ENCODE measurements at regions not wholly inside any gene's neighbourhood (a gene's known extent, or its start where the extent isn't known, plus 50 kb on each side); places are given as distances from the start of the nearest gene placed in this dataset.

DNA sequence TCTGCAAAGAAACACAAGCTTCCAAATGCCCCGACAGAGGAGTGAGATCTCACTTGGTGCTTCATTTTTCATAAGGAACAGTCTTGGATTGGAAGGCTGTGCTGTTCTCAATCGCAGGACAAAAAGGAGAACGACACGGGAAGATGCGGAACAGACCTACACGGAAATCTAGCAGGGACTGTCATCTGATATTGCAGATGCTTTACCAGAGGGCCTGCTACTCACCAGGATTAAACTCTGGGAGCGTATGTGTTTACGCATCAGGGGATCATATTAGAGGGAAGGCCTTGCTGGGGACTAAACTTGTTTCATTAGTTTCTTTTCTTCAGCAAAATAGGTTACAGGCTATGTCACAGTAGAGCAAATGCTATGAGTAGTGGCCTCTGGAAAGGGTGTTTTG lies 82.8 kb upstream of the EEPD1 start:
- no peak overlapping the region for H3K4me3 Mint-ChIP-seq
- no peaks in the 10 kb centered on the region for H3K9me3 Mint-ChIP-seq

DNA sequence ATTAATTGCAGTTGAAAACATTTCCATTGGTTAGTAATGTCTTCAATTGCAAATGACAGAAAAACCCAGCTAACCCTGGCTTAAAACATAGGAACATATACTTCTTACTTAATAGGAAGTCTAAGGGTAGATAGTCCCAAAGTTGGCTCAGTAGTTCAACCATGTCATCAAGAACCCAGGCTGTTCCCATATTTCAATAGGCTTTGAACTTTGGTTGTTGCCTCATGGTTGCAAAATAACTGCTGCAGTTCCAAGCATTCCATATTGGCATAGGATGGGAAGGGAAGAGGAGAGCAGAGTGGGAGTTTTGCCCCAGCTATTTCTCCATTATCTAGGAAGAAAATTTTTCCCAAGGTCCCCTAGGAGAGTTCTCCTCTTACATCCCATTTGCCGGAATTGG lies 81.4 kb upstream of the EEPD1 start:
- H3K4me1 Mint-ChIP-seq: no peaks in the 10 kb centered on the region
- DNase-seq: no peak
- no peak overlapping the region for H3K4me3 Mint-ChIP-seq
- no peak for ATAC-seq
- no peaks in the 10 kb centered on the region for H3K9me3 Mint-ChIP-seq
- no peak overlapping the region for H3K27ac Mint-ChIP-seq
- peaks cover 6% of the 10 kb centered on the region for H3K27me3 Mint-ChIP-seq

More for the DNA sequence above, 82.8 kb upstream of the EEPD1 start:
- H3K27me3 Mint-ChIP-seq: peaks cover 6% of the 10 kb centered on the region
- no peak overlapping the region for H3K27ac Mint-ChIP-seq
- H3K4me1 Mint-ChIP-seq: no peaks in the 10 kb centered on the region
- ATAC-seq (no peak), DNase-seq (no peak)

DNA sequence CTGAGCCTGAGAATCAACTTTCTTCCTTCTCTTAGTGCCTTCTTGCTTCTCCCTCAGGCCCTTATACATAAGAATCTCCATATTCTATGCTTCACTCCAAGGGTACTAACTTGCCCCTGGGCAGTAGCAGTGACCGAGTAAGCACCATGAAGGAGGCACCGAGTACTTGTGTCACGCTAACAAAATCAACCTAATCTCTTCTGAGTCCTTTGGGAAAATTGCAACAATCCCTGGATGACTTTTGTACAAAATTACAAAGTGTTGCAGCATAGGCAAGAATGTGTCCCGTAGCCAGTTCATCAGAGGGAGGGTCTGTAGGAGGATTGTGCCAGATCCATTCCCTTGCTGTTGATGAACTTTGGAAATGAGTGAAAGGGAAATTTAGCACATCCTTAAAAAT lies 80.4 kb upstream of the EEPD1 start:
- DNase-seq: no peak
- no peaks in the 10 kb centered on the region for H3K9me3 Mint-ChIP-seq
- no peak overlapping the region for H3K4me3 Mint-ChIP-seq
- no peak overlapping the region for H3K27ac Mint-ChIP-seq
- peaks cover 6% of the 10 kb centered on the region for H3K27me3 Mint-ChIP-seq
- H3K4me1 Mint-ChIP-seq: no peaks in the 10 kb centered on the region
- ATAC-seq: no peak

DNA sequence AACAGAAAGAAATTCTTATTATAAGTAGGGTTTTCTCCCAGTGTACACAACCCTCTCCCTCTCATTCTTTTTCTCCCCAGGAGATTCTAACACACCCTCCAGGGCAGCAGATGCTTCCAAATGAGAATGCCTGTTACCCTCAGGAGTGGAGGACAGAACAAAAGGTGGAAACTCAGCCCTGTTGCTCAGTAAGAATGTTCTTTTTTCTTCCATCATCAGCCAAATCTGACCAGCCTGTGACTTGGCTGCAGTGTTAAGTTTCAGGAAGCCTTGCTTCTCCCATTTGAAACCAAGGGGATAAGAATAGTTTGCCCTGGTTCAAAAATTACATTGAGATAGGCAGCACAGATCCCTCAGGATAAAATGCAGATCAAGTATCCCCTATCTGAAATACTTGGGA lies 77.5 kb upstream of the EEPD1 start:
- no peaks in the 10 kb centered on the region for H3K9me3 Mint-ChIP-seq
- peaks cover 6% of the 10 kb centered on the region for H3K27me3 Mint-ChIP-seq

DNA sequence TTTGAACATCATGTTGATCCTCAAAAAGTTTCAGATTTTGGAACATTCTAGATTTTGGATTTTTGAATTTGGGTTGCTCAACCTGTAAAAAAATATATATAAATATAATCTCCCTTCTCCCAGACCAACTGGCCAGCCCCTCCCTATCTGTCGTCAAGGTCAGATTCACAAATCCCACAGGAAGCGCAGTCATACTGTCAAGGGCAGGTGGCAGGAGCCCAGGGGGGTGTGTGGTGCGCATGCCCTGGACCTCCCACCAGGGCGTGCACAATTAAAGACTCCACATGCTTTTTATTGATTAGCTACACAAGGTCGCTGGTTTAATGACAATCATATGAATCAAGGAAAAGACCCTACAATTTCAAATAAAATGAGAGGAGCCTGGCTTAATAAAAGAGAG lies 77.0 kb upstream of the EEPD1 start:
- ATAC-seq (no peak), DNase-seq (no peak)
- H3K9me3 Mint-ChIP-seq: no peaks in the 10 kb centered on the region
- no peaks in the 10 kb centered on the region for H3K4me1 Mint-ChIP-seq
- no peak overlapping the region for H3K27ac Mint-ChIP-seq
- H3K27me3 Mint-ChIP-seq: peaks cover 6% of the 10 kb centered on the region
- no peak overlapping the region for H3K4me3 Mint-ChIP-seq

More for the DNA sequence above, 77.5 kb upstream of the EEPD1 start:
- DNase-seq (no peak), ATAC-seq (no peak)
- H3K4me1 Mint-ChIP-seq: no peaks in the 10 kb centered on the region
- no peak overlapping the region for H3K27ac Mint-ChIP-seq
- no peak overlapping the region for H3K4me3 Mint-ChIP-seq

DNA sequence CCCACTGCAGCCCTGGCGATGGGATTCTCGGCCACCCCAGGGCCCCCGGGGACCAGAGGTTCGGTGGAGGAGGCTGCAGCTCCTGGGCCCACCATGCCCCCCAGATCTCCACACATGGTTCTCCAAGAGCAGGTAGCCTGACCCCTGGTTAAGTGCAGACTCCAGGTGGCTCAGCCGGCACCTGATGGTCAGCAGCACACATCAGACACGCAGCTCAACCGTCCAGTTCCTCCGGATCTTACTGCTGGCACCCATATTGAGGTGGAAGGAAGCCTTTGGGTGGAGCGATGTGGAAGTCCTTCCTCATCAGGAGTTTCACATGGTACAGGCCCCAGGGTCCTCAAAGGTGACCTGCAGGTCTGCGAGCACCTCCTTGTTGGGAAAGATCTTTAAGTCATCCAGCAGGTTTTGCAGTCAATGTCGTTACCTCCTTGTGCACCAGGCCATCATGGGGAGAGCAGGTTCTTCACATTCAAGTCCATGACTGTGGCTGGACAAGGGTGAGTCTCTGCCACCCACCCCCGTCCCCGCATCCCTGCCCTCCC lies 74.2 kb upstream of the EEPD1 start:
- no peaks in the 10 kb centered on the region for H3K9me3 Mint-ChIP-seq
- H3K27ac Mint-ChIP-seq: no peak overlapping the region
- no peak for ATAC-seq
- no peaks in the 10 kb centered on the region for H3K4me1 Mint-ChIP-seq
- no peak for DNase-seq
- H3K27me3 Mint-ChIP-seq: peaks cover 12% of the 10 kb centered on the region
- no peak overlapping the region for H3K4me3 Mint-ChIP-seq

DNA sequence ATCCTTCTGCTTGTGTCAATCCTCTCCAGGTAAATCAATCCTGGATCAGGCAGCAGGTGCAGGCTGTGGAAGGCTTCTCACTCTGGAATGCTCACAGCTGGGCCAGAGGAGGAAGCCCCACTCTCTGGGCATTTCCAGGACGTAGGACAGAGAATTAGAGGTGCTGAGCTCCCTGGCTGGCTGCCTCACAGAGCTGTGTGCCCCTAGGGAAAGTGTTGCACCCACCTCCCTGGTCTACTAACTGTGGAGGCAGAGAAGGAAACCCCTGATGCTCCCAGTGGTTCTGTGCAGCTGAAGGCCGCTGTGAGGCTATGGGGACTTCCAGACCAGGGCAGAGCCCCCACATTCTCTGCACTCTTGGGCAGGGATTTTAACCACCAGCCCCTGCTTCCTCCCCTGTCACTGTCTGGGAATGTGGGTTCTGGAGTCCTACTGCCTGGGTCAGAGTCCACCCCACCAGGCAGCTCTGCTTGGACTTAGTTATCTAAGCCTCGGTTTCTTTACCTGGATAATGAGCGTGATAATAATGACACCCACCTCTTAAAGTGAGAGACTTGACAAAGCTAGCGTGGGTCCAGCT lies 73.5 kb upstream of the EEPD1 start:
- no peak for ATAC-seq
- Mint-ChIP-seq H3K4me3 (no peak overlapping the region), H3K27me3 (peaks cover 7% of the 10 kb centered on the region), H3K27ac (no peak overlapping the region), H3K4me1 (no peaks in the 10 kb centered on the region), H3K9me3 (no peaks in the 10 kb centered on the region)
- DNase-seq: no peak

DNA sequence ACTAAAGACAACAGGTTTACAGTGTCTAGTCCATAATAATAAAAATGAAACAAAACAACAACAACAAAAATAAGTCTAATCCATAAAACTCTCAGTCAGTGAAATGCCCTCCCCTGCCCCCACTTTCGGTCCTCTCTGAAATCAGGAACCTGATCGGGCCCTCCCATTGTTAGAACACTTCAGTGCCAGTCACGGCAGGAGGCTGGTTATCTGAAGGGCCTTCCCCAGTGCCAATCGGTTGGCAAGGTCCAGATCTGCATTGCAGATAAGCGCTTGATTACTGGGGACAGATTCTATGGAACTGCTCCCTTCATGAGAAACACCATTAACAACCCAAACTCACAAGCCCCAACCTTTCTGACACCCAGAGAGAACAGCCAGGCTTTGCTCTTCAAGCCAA lies 72.2 kb upstream of the EEPD1 start:
- Mint-ChIP-seq H3K27ac (no peak overlapping the region), H3K4me3 (no peak overlapping the region), H3K4me1 (no peaks in the 10 kb centered on the region), H3K9me3 (no peaks in the 10 kb centered on the region), H3K27me3 (peaks cover 7% of the 10 kb centered on the region)
- no peak for DNase-seq
- ATAC-seq: no peak

DNA sequence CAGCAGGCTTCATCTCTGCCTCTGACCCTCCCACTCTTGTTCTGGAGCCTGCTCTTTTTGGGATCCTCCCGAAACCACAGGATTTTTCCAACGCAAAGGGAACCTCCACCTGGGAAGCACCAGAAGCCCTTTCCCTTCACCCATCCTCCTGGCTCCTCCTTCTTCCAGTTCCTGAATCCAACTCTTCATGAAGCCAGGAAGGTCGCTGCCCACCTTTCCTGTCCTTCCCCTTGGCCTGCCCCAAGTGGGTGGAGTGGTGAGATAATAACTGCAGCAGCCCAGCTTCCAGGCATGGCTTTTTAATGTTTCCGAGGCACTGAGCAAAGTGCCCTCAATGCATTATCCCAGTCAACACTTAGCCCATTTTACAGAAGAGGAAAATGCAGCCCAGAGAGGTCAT lies 70.8 kb upstream of the EEPD1 start:
- ATAC-seq: no peak
- Mint-ChIP-seq H3K9me3 (no peaks in the 10 kb centered on the region), H3K4me3 (no peak overlapping the region), H3K4me1 (no peaks in the 10 kb centered on the region), H3K27me3 (peaks cover 7% of the 10 kb centered on the region), H3K27ac (peak overlapping the region in 1 of 2 donors; percentile 82)
- no peak for DNase-seq

DNA sequence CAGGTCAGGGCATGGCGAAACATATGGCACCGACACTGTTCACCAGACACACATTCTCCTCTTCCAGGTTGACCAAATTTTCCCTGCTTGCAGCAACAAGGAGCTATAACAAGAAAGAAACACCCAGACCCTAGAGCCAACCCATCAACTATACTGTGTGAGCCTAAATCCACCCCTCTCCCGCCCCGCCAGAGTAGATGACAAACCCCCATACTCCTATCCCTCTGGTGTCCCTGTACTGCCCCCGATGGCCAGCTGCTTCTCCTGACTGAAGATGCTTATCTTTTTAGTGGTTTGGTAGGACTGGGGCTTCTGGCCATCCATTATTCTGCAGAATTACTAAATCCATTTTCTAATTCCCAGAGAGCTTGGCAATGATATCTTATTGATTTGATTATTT lies 70.1 kb upstream of the EEPD1 start:
- Mint-ChIP-seq H3K9me3 (peaks cover 0 to 5% of the 10 kb centered on the region in 2 donors), H3K27me3 (peaks cover 7% of the 10 kb centered on the region), H3K27ac (no peak overlapping the region), H3K4me1 (no peaks in the 10 kb centered on the region), H3K4me3 (no peak overlapping the region)
- DNase-seq (no peak), ATAC-seq (no peak)

DNA sequence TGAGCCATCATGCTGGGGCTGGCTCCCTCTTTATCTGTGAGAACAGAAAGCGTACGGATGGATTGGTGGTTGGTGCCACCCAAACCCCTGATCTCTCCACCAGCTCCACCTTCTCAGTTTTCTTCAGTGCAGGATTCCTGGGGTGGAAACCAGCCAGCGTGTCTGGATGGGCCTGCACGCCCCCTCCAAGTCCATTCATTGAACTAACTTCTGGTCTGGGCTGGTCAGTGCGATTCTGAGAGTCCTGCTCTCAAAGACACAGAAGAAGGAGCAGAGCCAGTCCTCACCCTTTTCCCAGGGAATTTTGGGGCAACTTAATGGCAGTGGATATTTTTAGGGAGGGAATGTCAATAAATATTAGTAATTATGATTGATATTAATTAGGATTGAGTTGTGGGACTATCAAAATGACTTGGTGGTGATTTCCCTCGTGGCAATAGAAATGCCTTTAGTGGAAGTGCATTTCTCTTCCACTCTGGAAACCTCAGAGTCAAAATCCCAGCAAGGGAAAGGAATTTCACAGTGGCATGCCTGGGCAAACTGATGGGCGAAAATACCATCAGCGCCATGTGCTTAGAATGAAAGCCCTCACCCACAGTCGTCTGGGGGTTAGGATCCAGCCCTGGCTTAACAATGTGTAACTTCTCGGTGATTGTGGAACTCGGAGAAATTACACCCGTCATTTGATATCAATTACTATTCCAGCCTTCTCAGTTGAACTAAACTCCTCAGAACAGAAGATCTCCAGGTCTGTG lies 69.3 kb upstream of the EEPD1 start:
- H3K27me3 Mint-ChIP-seq: peaks cover 7% of the 10 kb centered on the region

DNA sequence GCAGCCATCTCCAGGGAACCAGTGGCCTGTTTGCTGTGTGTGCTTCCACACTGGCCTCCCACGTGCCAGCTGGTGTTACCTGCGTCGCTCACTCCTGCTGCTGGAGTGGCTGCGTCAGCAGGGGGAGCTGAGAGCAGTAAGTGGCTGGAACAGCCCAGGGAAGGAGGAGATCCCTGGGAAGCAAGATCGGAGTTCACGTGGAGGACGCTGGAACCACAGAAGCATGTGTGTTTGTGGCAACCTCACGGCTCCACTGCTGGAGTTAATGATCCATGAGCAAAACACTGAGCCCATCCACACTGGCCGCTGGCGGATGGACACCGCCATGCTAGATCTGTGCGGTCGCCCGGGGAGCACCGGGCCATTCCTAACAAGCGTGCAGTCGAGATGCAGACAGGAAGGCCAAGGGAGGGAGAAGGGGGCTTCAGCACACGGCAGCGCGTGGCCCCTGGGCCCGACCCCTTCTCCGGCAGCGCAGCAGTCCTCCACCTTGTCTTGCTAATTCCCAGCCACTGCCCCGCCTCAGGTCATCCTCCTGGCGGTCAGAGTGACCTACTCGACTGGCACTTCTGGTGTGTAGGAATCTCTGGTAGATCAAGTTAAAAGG lies 68.5 kb upstream of the EEPD1 start:
- H3K27ac Mint-ChIP-seq: no peak overlapping the region
- ATAC-seq (no peak), DNase-seq (no peak)
- H3K4me3 Mint-ChIP-seq: no peak overlapping the region
- no peaks in the 10 kb centered on the region for H3K4me1 Mint-ChIP-seq
- H3K9me3 Mint-ChIP-seq: peaks cover 8 to 15% of the 10 kb centered on the region in 2 donors
- peaks cover 7% of the 10 kb centered on the region for H3K27me3 Mint-ChIP-seq

More for the DNA sequence above, 69.3 kb upstream of the EEPD1 start:
- Mint-ChIP-seq H3K4me3 (no peak overlapping the region), H3K9me3 (peaks cover 8 to 13% of the 10 kb centered on the region in 2 donors), H3K4me1 (no peaks in the 10 kb centered on the region), H3K27ac (no peak overlapping the region)
- no peak for DNase-seq
- ATAC-seq: no peak

DNA sequence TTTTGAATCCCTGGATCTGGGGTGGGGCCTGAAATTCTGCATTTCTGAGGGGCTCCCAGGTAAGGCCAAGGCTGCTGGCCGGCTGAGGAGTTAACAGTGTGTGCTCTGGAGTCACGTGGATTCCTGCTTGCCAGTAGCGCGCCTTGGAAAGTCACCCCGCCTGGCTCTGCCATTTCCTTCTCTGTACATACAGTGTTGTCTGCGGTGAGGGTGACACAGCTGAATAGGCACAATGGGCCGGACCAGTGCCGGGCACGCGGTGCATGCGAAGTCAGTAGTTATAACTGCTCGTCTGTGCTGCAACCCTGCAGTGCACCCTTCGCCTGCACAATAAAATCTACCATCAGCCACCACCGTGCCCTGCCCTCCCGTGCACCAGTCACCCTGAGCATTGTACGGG lies 68.0 kb upstream of the EEPD1 start:
- no peak overlapping the region for H3K4me3 Mint-ChIP-seq
- ATAC-seq (no peak), DNase-seq (no peak)
- H3K27me3 Mint-ChIP-seq: peaks cover 7% of the 10 kb centered on the region
- peaks cover 8 to 15% of the 10 kb centered on the region in 2 donors for H3K9me3 Mint-ChIP-seq
- no peak overlapping the region for H3K27ac Mint-ChIP-seq
- H3K4me1 Mint-ChIP-seq: no peaks in the 10 kb centered on the region

DNA sequence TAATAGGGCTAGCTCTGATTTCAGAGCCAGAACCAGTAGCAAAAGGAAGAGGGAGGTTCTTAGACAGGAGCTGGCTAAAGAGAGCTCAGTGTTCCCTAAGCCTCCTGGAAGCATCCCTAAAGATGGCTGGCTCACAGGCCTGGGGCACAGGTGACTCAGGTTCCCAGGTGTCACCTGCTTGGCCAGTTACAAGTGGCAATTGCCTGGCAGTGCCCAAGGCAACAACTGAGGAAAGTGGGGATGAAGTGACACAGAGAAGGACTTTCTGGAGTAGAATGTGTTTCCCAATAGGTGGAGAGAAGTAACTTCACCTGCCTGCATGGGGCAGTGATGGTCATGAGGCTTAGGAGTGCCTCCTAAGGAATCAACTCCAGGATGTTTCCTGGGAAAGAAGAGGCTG lies 66.5 kb upstream of the EEPD1 start:
- H3K9me3 Mint-ChIP-seq: peaks cover 8 to 15% of the 10 kb centered on the region in 2 donors
- H3K4me3 Mint-ChIP-seq: no peak overlapping the region
- H3K27ac Mint-ChIP-seq: no peak overlapping the region
- DNase-seq (no peak), ATAC-seq (no peak)
- H3K27me3 Mint-ChIP-seq: peaks cover 7% of the 10 kb centered on the region
- no peaks in the 10 kb centered on the region for H3K4me1 Mint-ChIP-seq

DNA sequence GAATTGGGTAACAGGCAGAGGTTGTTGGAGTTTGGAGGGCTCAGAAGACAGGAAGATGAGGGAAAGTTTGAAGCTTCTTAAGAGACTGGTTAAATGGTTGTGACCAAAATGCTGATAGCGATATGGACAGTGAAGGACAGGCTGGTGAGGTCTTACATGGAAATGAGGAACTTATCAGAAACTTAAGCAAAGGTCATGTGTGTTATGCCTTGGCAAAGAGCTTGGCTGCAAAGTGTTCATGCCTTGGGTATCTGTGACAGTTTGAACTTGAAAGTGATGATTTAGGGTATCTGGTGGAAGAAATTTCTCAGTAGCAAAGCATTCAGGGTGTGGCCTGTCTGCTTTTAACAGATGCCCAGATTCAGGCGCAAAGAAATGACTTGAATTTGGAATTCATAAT lies 64.5 kb upstream of the EEPD1 start:
- no peak for DNase-seq
- Mint-ChIP-seq H3K9me3 (peaks cover 8 to 15% of the 10 kb centered on the region in 2 donors), H3K4me1 (no peaks in the 10 kb centered on the region), H3K27ac (no peak overlapping the region), H3K27me3 (no peaks in the 10 kb centered on the region), H3K4me3 (no peak overlapping the region)
- no peak for ATAC-seq

DNA sequence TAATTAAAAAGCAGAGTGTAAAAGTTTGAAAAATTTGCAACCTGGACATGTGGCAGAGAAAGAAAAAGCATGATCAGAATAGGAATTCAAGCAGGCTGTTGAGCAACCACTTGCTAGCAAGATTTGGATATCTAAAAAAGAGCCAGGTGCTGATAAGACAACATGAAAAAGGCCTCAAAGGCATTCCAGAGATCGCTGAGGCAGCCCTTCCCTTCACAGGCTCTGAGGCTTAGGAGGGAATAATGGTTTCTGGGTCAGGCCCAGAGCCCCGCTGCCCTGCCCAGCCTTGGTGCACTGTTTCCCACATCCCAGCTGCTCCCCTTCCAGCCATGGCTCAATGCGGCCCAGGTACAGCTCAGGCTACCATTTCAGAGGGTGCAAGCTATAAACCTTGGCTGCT lies 64.1 kb upstream of the EEPD1 start:
- ATAC-seq (no peak), DNase-seq (no peak)
- no peak overlapping the region for H3K4me3 Mint-ChIP-seq
- no peak overlapping the region for H3K27ac Mint-ChIP-seq
- H3K9me3 Mint-ChIP-seq: peaks cover 8 to 15% of the 10 kb centered on the region in 2 donors
- H3K27me3 Mint-ChIP-seq: no peaks in the 10 kb centered on the region
- H3K4me1 Mint-ChIP-seq: no peaks in the 10 kb centered on the region
